ENCODE measurements at regions not wholly inside any gene's neighbourhood (a gene's known extent, or its start where the extent isn't known, plus 50 kb on each side); places are given as distances from the start of the nearest gene placed in this dataset.

DNA sequence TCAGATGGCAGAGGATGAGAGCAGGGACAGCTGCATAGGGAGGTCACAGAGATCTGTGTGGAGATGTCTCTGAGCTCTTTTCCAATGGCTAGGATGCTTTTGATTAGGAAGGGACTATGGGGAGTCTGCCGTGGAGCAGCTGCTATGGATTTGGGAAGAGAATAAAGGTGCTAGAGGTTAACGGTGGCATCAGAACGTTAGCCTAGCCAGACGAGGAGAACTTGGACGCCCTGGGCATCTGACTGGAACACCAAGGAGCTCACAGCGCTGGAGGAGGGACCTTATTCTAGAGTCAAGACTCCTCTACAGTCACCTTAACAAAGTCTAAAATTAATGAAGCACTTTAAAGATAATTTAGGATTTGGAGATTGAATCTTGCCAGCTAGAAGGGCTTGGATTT, 157.2 kb upstream of the B3GAT1 start:
- in situ Hi-C loops (cut with HindIII; ENCODE audit: low pct_ligation_motif_present, low pct_unique_long_range_greater_than_20kb, low sequenced_read_pairs), result no loop called here
- no peak for DNase-seq

- in situ Hi-C loops (cut with HindIII; ENCODE audit: low pct_ligation_motif_present, low pct_unique_long_range_greater_than_20kb, low sequenced_read_pairs), result no loop called here
- DNase-seq, result no peak
Observed at GRCh38 chr11:134566311-134566710, 154.3 kb upstream of the B3GAT1 start.

GRCh38 chr11:134565343-134565891, 153.4 kb upstream of the B3GAT1 start:
- DNase-seq, result no peak
- in situ Hi-C loops (cut with HindIII; ENCODE audit: low pct_ligation_motif_present, low pct_unique_long_range_greater_than_20kb, low sequenced_read_pairs), result no loop called here

DNA sequence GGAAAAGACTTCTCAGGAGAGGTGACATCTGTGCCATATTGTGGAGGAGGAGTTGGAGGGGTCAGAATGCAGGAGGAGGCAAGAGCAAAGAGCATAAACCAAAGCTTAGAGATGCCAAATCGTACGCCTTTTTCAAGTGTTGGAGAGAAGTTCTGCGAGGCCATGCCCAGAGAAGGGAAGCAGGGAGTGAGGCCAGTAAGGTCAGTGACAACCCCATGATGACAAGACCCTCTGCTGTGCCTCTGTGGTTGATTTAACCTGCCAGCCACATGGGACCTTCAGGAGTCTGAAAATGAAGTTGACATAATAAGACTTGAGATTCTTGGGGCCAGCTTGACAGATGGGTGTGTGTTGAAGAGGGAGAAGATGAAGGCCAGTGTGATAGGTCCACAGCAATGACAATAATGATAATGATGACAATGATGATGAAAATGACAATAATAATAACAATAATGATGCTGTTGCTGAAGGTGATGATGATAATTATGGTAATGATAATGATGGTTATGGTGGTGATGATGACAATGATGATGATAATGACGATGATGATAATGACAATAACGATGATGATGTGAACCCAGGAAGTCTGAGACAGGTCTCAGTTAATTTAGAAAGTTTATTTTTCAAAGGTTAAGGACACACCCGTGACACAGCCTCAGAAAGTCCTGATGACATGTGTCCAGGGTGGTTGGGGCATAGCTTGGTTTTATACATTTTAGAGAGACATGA, 152.6 kb upstream of the B3GAT1 start:
- DNase-seq, result no peak
- in situ Hi-C loops (cut with HindIII; ENCODE audit: low pct_ligation_motif_present, low pct_unique_long_range_greater_than_20kb, low sequenced_read_pairs), result no loop called here

GRCh38 chr11:134562941-134563471, 151.0 kb upstream of the B3GAT1 start:
- in situ Hi-C loops (cut with HindIII; ENCODE audit: low pct_ligation_motif_present, low pct_unique_long_range_greater_than_20kb, low sequenced_read_pairs), result no loop called here
- no peak for DNase-seq

GRCh38 chr11:134562196-134562595, 150.2 kb upstream of the B3GAT1 start:
- in situ Hi-C loops (cut with HindIII; ENCODE audit: low pct_ligation_motif_present, low pct_unique_long_range_greater_than_20kb, low sequenced_read_pairs), result no loop called here
- no peak for DNase-seq

DNA sequence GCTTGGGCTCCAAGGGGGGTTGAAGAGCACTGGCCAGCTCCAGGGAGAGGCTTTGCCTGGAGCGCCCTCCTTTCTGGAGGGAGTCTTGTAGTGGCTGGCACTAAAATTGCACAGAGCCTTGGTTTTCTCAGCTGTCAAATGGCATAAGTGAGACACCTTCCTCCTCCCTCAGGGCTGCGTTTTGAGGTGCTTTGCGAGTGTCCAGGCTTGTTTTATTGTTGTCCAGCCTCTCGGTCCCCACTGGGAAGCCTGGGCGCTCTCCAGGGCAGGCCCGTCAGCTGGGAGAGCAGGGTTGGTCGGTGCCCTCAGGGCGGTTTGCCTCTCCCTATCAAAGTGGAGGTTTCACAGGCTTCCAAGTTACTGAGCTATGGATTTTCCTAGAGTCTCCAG, 149.3 kb upstream of the B3GAT1 start:
- no peak for DNase-seq
- in situ Hi-C loops (cut with HindIII; ENCODE audit: low pct_ligation_motif_present, low pct_unique_long_range_greater_than_20kb, low sequenced_read_pairs), result no loop called here

DNA sequence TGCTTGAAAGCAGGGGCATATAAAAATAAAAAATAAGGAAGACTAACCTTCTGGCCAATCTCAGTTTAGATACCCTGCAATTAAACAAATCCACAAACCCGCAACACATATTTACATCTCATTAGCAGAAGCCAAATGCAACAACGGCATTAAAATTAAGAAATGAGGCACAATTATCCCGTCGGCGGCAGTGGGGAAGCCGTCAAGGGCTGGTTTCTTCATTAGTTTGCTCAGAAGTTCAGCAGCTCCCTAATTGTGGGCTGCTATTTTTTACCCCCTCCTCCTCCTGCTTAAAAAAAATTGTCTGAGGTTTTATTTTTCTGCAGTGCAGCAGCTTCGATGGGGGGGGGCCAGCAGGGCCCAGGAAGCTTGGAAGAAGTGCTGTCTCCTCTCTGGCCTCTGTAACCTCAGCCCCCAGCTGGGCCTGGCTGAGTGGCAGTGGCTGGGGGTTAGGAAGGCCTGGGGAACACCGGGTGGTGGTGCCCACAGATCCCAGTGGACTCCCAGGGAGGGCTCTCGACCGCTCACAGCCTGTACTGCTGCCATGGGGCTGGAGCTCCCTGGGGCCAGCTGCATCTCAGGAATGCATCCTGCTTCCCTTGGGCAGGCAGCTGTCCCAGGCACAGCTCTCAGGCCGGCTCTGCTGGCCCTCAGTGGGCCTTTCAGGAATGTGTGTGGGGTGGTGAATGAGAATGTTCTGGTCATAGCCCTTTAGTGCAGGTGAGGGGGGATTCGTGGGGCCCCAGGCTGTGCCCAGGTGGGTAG, 148.7 kb upstream of the B3GAT1 start:
- in situ Hi-C loops (cut with HindIII; ENCODE audit: low pct_ligation_motif_present, low pct_unique_long_range_greater_than_20kb, low sequenced_read_pairs), result no loop called here
- DNase-seq, result no peak

DNA sequence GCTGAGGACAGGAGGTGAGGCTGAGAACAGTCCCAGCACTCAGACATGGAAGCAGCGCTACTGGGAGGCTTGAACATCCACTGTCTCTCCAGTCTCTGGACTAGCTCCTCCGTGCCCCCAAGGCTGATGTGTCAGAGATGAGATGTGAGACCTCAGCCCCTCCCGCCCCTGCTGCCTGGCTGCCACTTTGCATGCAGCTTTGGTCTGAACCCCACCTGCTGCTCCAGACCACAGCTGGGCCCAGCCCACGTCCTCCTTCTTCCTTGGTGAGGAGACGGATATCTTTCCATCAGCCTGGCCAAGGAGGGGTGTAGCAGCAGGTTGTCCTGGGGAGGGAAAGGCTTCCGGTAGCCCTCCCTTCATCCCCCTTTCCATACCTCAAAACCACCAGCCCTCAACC, 148.0 kb upstream of the B3GAT1 start:
- no peak for DNase-seq
- in situ Hi-C loops (cut with HindIII; ENCODE audit: low pct_ligation_motif_present, low pct_unique_long_range_greater_than_20kb, low sequenced_read_pairs), result no loop called here

DNA sequence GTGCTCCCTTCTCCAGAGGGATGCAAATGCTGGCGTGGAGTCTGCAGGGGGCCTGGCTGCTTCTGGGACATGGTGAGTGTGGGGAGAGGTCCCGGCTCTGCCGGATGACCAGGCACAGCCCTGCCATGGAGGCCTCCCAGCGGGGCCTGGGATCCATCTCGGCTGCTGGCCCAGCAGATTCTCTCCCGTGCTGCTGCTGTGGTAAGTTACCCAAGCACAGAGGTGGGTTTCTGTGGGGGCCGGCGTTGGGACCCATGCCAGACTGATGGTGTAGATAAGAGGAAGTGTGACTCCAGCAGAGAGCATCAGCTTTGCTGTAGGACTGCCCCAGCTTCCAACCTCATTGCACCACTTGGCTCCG, 147.5 kb upstream of the B3GAT1 start:
- in situ Hi-C loops (cut with HindIII; ENCODE audit: low pct_ligation_motif_present, low pct_unique_long_range_greater_than_20kb, low sequenced_read_pairs), result no loop called here
- DNase-seq, result no peak

DNA sequence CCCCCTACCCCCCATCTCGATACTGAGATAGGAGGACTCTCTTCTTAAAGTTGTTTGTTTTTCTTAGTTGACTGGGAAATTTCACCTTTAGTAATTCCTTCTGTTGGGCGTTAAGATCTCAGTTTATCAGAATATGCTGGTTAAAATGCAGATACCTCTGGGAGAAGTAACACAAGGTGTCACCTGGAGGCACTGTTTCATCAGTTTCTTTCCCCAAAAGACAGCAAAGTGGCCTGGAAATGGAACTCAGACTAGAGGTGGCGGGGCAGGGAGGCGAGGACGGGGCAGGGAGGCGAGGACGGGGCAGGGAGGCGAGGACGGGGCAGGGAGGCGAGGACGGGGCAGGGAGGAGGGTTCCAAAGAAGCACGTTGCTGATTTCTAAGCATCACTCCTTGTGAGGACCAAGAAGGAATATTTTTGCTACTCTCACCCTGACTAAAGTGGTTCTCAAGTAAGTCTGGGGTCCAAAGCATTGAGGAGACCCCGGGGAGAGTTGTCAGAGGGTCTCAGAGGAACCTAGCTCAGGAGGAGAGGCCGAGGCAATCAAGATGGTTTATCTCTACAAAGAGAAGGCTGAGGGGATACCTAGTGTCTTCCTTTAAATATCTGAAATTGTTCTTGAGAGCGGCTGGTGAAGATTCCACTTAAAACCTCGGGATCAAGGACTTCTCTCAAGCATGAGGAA, 147.0 kb upstream of the B3GAT1 start:
- in situ Hi-C loops (cut with HindIII; ENCODE audit: low pct_ligation_motif_present, low pct_unique_long_range_greater_than_20kb, low sequenced_read_pairs), result no loop called here

DNA sequence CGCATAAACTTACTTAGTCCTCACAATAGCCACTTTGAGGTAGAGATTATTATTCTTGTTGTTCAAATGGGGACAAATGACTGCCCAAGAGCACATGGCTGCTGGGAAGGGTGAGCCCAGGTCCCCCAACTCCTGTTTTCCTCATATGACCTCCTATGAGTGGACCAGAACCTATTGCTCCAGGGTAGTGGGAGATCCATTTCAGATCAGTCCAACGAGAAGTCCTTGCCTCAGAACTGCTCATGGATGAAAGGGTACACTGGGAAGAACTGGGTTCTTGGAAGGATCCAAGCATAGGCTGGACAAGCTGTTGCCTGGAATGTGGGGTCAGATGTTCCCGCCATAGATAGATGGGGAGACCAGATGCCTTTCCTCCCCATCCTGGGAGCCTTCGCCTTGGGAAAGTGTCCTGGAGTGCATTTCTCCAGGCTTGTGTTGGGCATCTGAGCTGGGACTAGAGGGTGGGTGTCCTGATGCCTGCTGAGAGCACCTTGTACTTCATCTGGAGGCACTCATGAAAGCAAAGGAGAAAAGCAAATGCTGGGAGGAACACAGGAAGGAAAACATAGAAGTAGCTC, 146.3 kb upstream of the B3GAT1 start:
- DNase-seq, result no peak
- in situ Hi-C loops (cut with HindIII; ENCODE audit: low pct_ligation_motif_present, low pct_unique_long_range_greater_than_20kb, low sequenced_read_pairs), result no loop called here

More for the DNA sequence above, 147.0 kb upstream of the B3GAT1 start:
- no peak for DNase-seq

DNA sequence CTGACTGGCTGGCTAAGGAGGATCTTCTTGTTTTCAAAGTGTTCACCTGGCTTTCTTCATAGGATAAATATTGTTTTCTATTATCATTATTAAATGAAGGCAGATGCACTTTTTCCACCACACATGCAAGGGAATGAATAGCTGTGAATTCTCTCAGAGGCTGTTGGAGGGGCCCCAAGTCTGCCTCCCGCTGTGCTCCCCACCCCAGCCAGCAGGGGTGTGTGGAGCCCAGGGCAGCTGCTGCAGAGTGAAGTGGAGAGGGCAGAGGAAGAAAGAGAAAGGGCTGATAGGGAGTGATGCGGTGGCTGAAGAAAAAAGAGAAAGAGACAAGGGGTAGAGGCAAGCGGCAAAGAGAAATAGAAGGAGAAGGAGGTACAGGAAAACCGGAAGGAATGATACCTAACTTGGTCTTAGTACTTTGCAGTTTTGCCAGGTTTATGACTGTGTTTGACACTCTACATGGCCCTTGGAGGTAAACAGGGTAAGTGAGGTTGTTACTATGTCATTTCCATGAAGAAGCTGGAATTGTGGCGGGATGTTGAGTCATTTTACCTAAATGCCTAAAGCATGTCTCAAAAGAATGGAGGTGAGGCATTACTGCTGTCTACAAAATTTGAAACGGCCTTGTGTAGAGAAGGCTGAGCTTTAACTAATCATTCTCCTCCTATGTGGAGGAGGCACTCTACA, 145.7 kb upstream of the B3GAT1 start:
- DNase-seq, result no peak
- in situ Hi-C loops (cut with HindIII; ENCODE audit: low pct_ligation_motif_present, low pct_unique_long_range_greater_than_20kb, low sequenced_read_pairs), result no loop called here

DNA sequence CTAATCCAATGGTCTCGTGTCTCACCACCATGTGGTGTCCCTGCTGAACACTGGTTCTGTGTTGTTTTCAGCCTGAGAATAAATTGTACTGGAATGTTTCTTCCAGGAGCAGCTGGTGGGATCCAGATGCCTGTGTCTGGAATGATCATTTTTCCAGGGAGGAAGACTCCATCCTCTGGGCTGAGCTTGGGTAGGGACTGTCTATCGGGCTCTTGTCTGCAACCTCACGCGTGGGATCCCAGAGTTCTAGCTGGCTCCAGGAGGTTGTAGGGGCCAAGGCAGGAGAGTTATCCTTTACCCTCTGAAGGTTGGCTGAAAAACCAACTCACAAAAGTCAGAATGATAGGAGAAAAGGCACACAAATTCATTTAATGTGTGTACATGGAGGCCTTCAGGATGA, 144.1 kb upstream of the B3GAT1 start:
- in situ Hi-C loops (cut with HindIII; ENCODE audit: low pct_ligation_motif_present, low pct_unique_long_range_greater_than_20kb, low sequenced_read_pairs), result no loop called here
- DNase-seq, result no peak

DNA sequence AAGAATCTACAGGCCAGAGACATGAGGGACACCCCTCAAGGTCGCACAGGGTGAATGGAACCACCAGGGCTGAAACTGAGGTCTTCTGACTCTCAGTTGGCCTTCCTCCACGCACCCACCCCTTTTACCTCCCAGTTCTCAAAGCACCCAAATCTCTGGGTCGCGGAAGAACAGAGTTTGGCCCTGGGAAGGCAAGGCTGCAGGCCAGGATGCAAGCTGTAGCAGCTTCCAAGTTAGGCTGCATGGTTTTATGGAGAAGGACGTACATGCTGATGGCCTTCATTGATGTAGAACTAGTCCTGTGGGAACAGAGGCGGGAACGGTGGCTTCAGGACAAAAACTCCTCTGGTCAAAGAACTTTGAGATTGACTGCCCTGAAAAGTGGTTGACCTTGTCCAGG, 143.5 kb upstream of the B3GAT1 start:
- DNase-seq, result no peak
- in situ Hi-C loops (cut with HindIII; ENCODE audit: low pct_ligation_motif_present, low pct_unique_long_range_greater_than_20kb, low sequenced_read_pairs), result no loop called here

DNA sequence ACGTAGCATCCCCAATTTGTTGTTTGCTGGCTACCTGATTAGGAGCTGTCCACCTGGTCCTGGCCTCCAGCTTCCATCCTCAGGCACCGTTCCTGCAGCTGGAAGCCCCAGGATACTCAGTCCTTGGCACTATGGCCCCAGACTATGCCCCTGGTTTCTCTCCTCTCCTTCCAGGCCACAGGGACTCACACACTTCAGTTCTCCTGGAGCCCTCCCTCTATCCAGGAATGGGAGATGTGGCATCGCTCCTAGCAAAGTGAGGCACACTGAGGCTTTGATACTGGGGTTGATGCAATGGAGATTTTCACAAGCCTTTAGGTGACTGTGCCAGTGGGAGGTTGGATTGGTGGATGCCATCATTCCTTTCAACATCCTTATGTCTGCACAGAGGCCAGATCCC, 142.8 kb upstream of the B3GAT1 start:
- no peak for DNase-seq
- in situ Hi-C loops (cut with HindIII; ENCODE audit: low pct_ligation_motif_present, low pct_unique_long_range_greater_than_20kb, low sequenced_read_pairs), result no loop called here

DNA sequence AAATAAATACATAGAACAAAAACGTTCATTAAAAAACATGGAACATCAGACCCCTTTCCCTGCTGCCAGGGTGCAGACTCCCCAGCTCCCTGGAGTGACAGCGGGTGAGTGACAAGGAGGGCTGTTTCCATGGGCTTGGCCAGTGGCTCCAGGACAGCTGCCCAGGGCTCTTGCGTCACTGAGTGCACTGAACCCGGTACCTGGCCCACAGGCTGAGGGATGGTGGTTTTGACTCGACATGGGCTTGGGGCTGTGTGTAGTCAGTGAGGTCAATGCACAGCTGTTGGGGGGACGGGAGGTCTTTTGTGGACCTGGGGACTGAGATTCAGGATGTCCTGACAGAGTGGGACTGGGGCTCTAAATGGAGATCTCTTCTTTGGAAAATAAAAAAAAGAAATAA, 142.1 kb upstream of the B3GAT1 start:
- DNase-seq, result no peak
- in situ Hi-C loops (cut with HindIII; ENCODE audit: low pct_ligation_motif_present, low pct_unique_long_range_greater_than_20kb, low sequenced_read_pairs), result no loop called here

- no peak for DNase-seq
- in situ Hi-C loops (cut with HindIII; ENCODE audit: low pct_ligation_motif_present, low pct_unique_long_range_greater_than_20kb, low sequenced_read_pairs), result no loop called here
Observed at GRCh38 chr11:134552749-134553148, 140.7 kb upstream of the B3GAT1 start.
